HL-60 (cell line): ENCODE measurements at regions not wholly inside any gene's neighbourhood (a gene's known extent, or its start where the extent isn't known, plus 50 kb on each side); places are given as distances from the start of the nearest gene placed in this dataset.

Source experiments
- CTCF ChIP-seq: IDR thresholded peaks from one replicate; pipeline ENCODE4 v1.5.1; 2011; ENCODE audit warnings: low read length, control low read depth, inconsistent platforms; ENCODE audit not compliant: insufficient read depth
- GABPA ChIP-seq: IDR thresholded peaks from 2 replicates; pipeline ENCODE4 v1.6.1; 2012; ENCODE audit warnings: low read depth
- REST ChIP-seq: IDR thresholded peaks from 2 replicates; pipeline ENCODE4 v1.6.1; 2012; ENCODE audit warnings: low read depth; ENCODE audit not compliant: insufficient replicate concordance

- no peak for TF ChIP-seq CTCF
- TF ChIP-seq GABPA = no peak
- TF ChIP-seq REST = no peak
These were observed 92.3 kb upstream of the CARMIL1 start for GRCh38 chr6:25186919-25187318.
